Loucy (cell line): ENCODE measurements at regions not wholly inside any gene's neighbourhood (a gene's known extent, or its start where the extent isn't known, plus 50 kb on each side); places are given as distances from the start of the nearest gene placed in this dataset.

Source experiments
- H2AFZ ChIP-seq: fragments of 200-600 bp; sonication (generic); 2 replicates; pipeline ENCODE4 v1.6.0; 2016; ENCODE audit warnings: antibody characterized with exemption, mild to moderate bottlenecking, low read length, moderate library complexity
- H3F3A ChIP-seq: fragments of 200-600 bp; 2 replicates; pipeline ENCODE4 v1.6.0; 2016; ENCODE audit warnings: antibody characterized with exemption, low read depth, mild to moderate bottlenecking
- H3K27me3 ChIP-seq: fragments of 200-600 bp; sonication (generic); 2 replicates; pipeline ENCODE4 v1.6.1; 2014; ENCODE audit warnings: low read length, mild to moderate bottlenecking; ENCODE audit not compliant: insufficient read depth, poor library complexity, severe bottlenecking
- H3K36me3 ChIP-seq: fragments of 200-600 bp; sonication (generic); 2 replicates; pipeline ENCODE4 v1.6.1; 2016; ENCODE audit warnings: low read length; ENCODE audit not compliant: insufficient read depth
- H3K4me1 ChIP-seq: fragments of 200-600 bp; sonication (generic); 2 replicates; pipeline ENCODE4 v1.5.1; 2014; ENCODE audit warnings: low read length, mild to moderate bottlenecking; ENCODE audit not compliant: insufficient read depth, poor library complexity, severe bottlenecking
- H3K4me2 ChIP-seq: fragments of 200-600 bp; sonication (generic); 2 replicates; pipeline ENCODE4 v1.6.0; 2014; ENCODE audit warnings: antibody characterized with exemption, low read length, low read depth, mild to moderate bottlenecking; ENCODE audit not compliant: poor library complexity, severe bottlenecking
- H3K4me3 ChIP-seq: fragments of 200-600 bp; sonication (generic); 2 replicates; pipeline ENCODE4 v1.5.1; 2014; ENCODE audit warnings: low read length, mild to moderate bottlenecking, mixed read lengths; ENCODE audit not compliant: poor library complexity, severe bottlenecking
- H3K79me2 ChIP-seq: fragments of 200-600 bp; sonication (generic); 2 replicates; pipeline ENCODE4 v1.6.1; 2014; ENCODE audit warnings: low read length; ENCODE audit not compliant: insufficient read depth
- H3K9ac ChIP-seq: fragments of 200-600 bp; sonication (generic); 2 replicates; pipeline ENCODE4 v1.6.0; 2014; ENCODE audit warnings: mild to moderate bottlenecking, low read depth, low read length, moderate library complexity; ENCODE audit not compliant: poor library complexity, severe bottlenecking
- H3K9me2 ChIP-seq: fragments of 200-600 bp; sonication (generic); replicated peaks from 2 replicates; pipeline ENCODE4 v1.6.1; 2016; ENCODE audit warnings: low read depth, low read length, mixed read lengths
- H3K9me3 ChIP-seq: fragments of 200-600 bp; sonication (generic); 2 replicates; pipeline ENCODE4 v1.6.1; 2014; ENCODE audit warnings: mild to moderate bottlenecking, antibody characterized with exemption, low read length, low read depth; ENCODE audit not compliant: insufficient read depth
- H4K20me1 ChIP-seq: fragments of 200-600 bp; sonication (generic); 2 replicates; pipeline ENCODE4 v1.6.0; 2014; ENCODE audit warnings: antibody characterized with exemption, low read length, mild to moderate bottlenecking; ENCODE audit not compliant: insufficient read depth, poor library complexity, severe bottlenecking
- CTCF ChIP-seq: fragments of 200-600 bp; sonication (generic); conservative IDR thresholded peaks from 2 replicates; pipeline ENCODE4 v1.5.1; 2014; ENCODE audit warnings: mild to moderate bottlenecking, antibody characterized with exemption, low read length
- EZH2phosphoT487 ChIP-seq: fragments of 200-600 bp; IDR thresholded peaks from 2 replicates; pipeline ENCODE4 v1.6.1; 2018; ENCODE audit warnings: antibody characterized with exemption, mild to moderate bottlenecking, moderate library complexity, borderline replicate concordance

DNA sequence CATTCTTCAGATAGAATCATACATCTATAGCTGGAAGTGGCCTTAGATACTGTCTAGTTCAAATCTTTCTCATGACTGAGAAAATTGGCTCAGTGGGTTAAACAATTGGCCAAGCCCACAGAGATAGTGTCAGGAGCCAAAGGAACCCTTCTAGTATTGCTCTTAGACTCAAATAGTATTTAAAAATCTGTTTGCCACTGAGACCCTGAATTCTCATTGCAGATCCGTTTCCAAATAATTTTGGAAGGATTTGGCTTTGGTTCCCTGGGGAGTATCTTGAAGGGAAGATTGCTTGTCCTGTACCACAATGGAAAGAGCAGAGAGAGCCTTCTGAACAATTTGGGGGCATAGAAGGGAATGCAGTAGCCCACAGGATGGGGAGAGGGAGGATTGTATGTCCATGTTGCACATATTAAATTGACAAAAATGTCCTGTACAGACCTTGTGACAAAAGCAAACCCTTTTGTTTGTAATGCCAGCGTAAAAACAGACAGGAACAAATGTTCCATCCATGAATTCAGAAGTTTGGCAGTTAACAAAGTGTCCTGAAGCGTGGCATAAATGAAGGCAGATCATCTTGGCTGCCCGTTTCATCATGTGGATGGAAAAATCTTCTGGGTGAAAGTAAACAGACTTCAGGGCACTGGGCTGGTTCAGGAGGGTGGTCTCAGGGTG is 156.4 kb upstream of the RASGRP1 start:
- no peak overlapping the region for H2AFZ ChIP-seq
- H3K9me2 ChIP-seq = no peaks in the 10 kb centered on the region
- H3K4me3 ChIP-seq = no peak overlapping the region
- H4K20me1 ChIP-seq = no peaks in the 10 kb centered on the region
- no peaks in the 10 kb centered on the region for H3F3A ChIP-seq
- no peak overlapping the region for H3K9ac ChIP-seq
- H3K4me2 ChIP-seq = no peak overlapping the region
- no peaks in the 10 kb centered on the region for H3K36me3 ChIP-seq
- H3K79me2 ChIP-seq = no peaks in the 10 kb centered on the region
- TF ChIP-seq EZH2phosphoT487 (no peak), CTCF (no peak)
- no peaks in the 10 kb centered on the region for H3K27me3 ChIP-seq
- H3K9me3 ChIP-seq = no peaks in the 10 kb centered on the region
- no peaks in the 10 kb centered on the region for H3K4me1 ChIP-seq

DNA sequence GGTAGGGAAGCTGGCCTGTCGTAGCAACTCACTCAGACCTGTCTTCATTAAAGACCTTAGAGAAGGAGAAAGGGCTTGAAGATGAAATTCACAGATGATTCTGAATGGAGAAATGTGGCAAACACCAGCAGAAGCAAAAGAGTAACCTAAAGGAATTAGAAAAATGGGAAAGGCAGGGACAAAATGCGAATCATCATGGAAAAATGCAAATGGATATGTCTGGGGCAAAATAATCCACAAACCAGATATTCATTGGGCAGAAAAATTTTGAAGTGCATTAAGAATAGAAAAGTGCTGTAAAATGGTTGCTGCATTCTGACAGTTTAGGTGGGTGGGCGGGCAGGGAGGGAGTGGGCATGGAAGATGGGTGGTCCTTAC is 156.9 kb upstream of the RASGRP1 start:
- no peaks in the 10 kb centered on the region for H3K27me3 ChIP-seq
- no peaks in the 10 kb centered on the region for H3K36me3 ChIP-seq
- no peak overlapping the region for H3K9ac ChIP-seq
- no peaks in the 10 kb centered on the region for H3K9me3 ChIP-seq
- no peaks in the 10 kb centered on the region for H3K79me2 ChIP-seq
- H3F3A ChIP-seq = no peaks in the 10 kb centered on the region
- H3K9me2 ChIP-seq = no peaks in the 10 kb centered on the region
- TF ChIP-seq EZH2phosphoT487 = no peak
- TF ChIP-seq CTCF = no peak
- no peaks in the 10 kb centered on the region for H4K20me1 ChIP-seq
- H3K4me3 ChIP-seq = no peak overlapping the region
- no peaks in the 10 kb centered on the region for H3K4me1 ChIP-seq
- H3K4me2 ChIP-seq = no peak overlapping the region
- no peak overlapping the region for H2AFZ ChIP-seq

- H3K4me2 ChIP-seq = no peak overlapping the region
- H3F3A ChIP-seq = no peaks in the 10 kb centered on the region
- TF ChIP-seq CTCF = no peak
- TF ChIP-seq EZH2phosphoT487 = no peak
- no peak overlapping the region for H3K9ac ChIP-seq
- H3K9me3 ChIP-seq = no peaks in the 10 kb centered on the region
- no peaks in the 10 kb centered on the region for H3K79me2 ChIP-seq
- no peaks in the 10 kb centered on the region for H3K4me1 ChIP-seq
- no peak overlapping the region for H2AFZ ChIP-seq
- no peaks in the 10 kb centered on the region for H3K9me2 ChIP-seq
- H3K4me3 ChIP-seq = no peak overlapping the region
- H3K36me3 ChIP-seq = no peaks in the 10 kb centered on the region
- no peaks in the 10 kb centered on the region for H3K27me3 ChIP-seq
- H4K20me1 ChIP-seq = no peaks in the 10 kb centered on the region
These were observed 157.6 kb upstream of the RASGRP1 start for GRCh38 chr15:38722236-38722635.
